ENCODE measurements at regions not wholly inside any gene's neighbourhood (a gene's known extent, or its start where the extent isn't known, plus 50 kb on each side); places are given as distances from the start of the nearest gene placed in this dataset.

DNA sequence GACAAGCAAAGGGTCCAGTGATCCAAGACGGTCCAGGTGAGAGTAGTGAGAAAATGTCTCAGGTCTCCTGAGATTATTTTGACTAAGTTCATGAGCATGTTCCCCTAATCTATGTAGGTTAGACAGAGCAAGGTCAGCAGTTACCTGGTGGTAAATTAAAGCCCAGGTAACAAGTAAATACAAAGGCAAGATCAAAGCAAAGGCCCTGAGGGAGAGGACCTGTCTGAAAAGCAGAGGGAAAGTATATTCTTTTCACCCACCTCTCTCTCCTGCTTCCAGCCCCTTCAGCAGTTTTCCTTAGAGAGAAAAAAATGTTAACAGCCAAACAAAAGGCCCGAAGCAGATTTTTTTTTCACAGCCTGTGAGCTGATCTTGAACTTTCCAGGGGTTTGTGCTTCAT is 302.7 kb downstream of the MAP2K6 start:
- no peak for TF ChIP-seq MBNL3 (CRISPR knock-in tag; conservative IDR thresholded peaks at IDR 0.05)
- no peak for TF ChIP-seq ZBTB20 (CRISPR knock-in tag; IDR thresholded peaks at IDR 0.05; ENCODE audit: borderline replicate concordance, low read depth)
- TF ChIP-seq KDM5B (CRISPR knock-in tag; IDR thresholded peaks at IDR 0.05; ENCODE audit: borderline replicate concordance), result no peak
- no peak for TF ChIP-seq ZNF776 (CRISPR knock-in tag; IDR thresholded peaks at IDR 0.05)
- no peak for TF ChIP-seq ZNF816 (CRISPR knock-in tag; IDR thresholded peaks at IDR 0.05; ENCODE audit: borderline replicate concordance)
- TF ChIP-seq, protein P1, sequence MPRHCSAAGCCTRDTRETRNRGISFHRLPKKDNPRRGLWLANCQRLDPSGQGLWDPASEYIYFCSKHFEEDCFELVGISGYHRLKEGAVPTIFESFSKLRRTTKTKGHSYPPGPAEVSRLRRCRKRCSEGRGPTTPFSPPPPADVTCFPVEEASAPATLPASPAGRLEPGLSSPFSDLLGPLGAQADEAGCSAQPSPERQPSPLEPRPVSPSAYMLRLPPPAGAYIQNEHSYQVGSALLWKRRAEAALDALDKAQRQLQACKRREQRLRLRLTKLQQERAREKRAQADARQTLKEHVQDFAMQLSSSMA (CRISPR knock-in tag; IDR thresholded peaks at IDR 0.05), result no peak
- TF ChIP-seq, protein P2, sequence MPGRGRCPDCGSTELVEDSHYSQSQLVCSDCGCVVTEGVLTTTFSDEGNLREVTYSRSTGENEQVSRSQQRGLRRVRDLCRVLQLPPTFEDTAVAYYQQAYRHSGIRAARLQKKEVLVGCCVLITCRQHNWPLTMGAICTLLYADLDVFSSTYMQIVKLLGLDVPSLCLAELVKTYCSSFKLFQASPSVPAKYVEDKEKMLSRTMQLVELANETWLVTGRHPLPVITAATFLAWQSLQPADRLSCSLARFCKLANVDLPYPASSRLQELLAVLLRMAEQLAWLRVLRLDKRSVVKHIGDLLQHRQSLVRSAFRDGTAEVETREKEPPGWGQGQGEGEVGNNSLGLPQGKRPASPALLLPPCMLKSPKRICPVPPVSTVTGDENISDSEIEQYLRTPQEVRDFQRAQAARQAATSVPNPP (CRISPR knock-in tag; IDR thresholded peaks at IDR 0.05), result no peak
- TF ChIP-seq ZNF724P (CRISPR knock-in tag; IDR thresholded peaks at IDR 0.05; ENCODE audit: borderline replicate concordance), result no peak
- TF ChIP-seq, protein P3, sequence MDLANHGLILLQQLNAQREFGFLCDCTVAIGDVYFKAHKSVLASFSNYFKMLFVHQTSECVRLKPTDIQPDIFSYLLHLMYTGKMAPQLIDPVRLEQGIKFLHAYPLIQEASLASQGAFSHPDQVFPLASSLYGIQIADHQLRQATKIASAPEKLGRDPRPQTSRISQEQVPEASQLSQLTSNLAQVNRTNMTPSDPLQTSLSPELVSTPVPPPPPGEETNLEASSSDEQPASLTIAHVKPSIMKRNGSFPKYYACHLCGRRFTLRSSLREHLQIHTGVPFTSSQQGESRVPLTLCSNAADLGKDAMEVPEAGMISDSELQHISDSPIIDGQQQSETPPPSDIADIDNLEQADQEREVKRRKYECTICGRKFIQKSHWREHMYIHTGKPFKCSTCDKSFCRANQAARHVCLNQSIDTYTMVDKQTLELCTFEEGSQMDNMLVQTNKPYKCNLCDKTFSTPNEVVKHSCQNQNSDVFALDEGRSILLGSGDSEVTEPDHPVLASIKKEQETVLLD (CRISPR knock-in tag; IDR thresholded peaks at IDR 0.05; ENCODE audit: low read depth), result no peak
- TF ChIP-seq, protein P4, sequence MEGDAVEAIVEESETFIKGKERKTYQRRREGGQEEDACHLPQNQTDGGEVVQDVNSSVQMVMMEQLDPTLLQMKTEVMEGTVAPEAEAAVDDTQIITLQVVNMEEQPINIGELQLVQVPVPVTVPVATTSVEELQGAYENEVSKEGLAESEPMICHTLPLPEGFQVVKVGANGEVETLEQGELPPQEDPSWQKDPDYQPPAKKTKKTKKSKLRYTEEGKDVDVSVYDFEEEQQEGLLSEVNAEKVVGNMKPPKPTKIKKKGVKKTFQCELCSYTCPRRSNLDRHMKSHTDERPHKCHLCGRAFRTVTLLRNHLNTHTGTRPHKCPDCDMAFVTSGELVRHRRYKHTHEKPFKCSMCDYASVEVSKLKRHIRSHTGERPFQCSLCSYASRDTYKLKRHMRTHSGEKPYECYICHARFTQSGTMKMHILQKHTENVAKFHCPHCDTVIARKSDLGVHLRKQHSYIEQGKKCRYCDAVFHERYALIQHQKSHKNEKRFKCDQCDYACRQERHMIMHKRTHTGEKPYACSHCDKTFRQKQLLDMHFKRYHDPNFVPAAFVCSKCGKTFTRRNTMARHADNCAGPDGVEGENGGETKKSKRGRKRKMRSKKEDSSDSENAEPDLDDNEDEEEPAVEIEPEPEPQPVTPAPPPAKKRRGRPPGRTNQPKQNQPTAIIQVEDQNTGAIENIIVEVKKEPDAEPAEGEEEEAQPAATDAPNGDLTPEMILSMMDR (CRISPR knock-in tag; IDR thresholded peaks at IDR 0.05), result no peak

All from HepG2 (cell line).